Tibial nerve (tissue), 4 donors: ENCODE measurements at regions not wholly inside any gene's neighbourhood (a gene's known extent, or its start where the extent isn't known, plus 50 kb on each side); places are given as distances from the start of the nearest gene placed in this dataset.

Source experiments
- DNase-seq, 2 donors: peaks; one replicate each; pipeline ENCODE4 v3.0.0-alpha.2; 2019; ENCODE audit warnings: low spot score in 2 of 2
- H3K27ac ChIP-seq, 4 donors: fragments of 200-600 bp; sonication (generic) in 3 of 4; one replicate each; pipeline ENCODE4 v1.5.1; 2017 to 2019; ENCODE audit warnings: mild to moderate bottlenecking in 1 of 4
- H3K27me3 ChIP-seq, 2 donors: fragments of 200-600 bp; sonication (generic) in 1 of 2; one replicate each; pipeline versions ENCODE4 v1.5.1 to v1.6.0; 2017 to 2019
- H3K36me3 ChIP-seq, 3 donors: fragments of 200-600 bp; sonication (generic); one replicate each; pipeline ENCODE4 v1.5.1; 2018 to 2019
- H3K4me1 ChIP-seq, 4 donors: fragments of 200-600 bp; sonication (generic) in 3 of 4; one replicate each; pipeline ENCODE4 v1.5.1; 2017 to 2019
- H3K4me3 ChIP-seq, 4 donors: fragments of 200-600 bp; sonication (generic) in 3 of 4; one replicate each; pipeline ENCODE4 v1.5.1; 2017 to 2019; ENCODE audit warnings: mild to moderate bottlenecking in 1 of 4, moderate library complexity in 1 of 4
- H3K9me3 ChIP-seq, 4 donors: fragments of 200-600 bp; sonication (generic) in 3 of 4; one replicate each; pipeline ENCODE4 v1.5.1; 2017 to 2019
- EP300 ChIP-seq, 2 donors: sonication (generic); formaldehyde crosslinking; IDR thresholded peaks; one replicate each; pipeline ENCODE4 v1.6.1; 2017; ENCODE audit warnings: antibody characterized with exemption in 2 of 2, mild to moderate bottlenecking in 1 of 2
- POLR2A ChIP-seq, 2 donors: fragments of 450-650 bp; IDR thresholded peaks; one replicate each; pipeline ENCODE4 v1.6.1; 2017; ENCODE audit warnings: antibody characterized with exemption in 2 of 2, mild to moderate bottlenecking in 2 of 2, moderate library complexity in 2 of 2
- WGBS, 2 donors: methylation state at CpG; one replicate each; pipeline ENCODE4 v1.1.5; 2018; 5-methylcytosine and 5-hydroxymethylcytosine counted together
- TF ChIP-seq, protein P1 (sequence below), 5 experiments: fragments of 200-600 bp in 3 of 5; fragments of 450-650 bp in 2 of 5; sonication (generic) in 3 of 5; IDR thresholded peaks; one replicate each; pipeline ENCODE4 v1.5.1; 2016 to 2019; ENCODE audit warnings: antibody characterized with exemption in 5 of 5, mild to moderate bottlenecking in 3 of 5, moderate library complexity in 2 of 5

DNA sequence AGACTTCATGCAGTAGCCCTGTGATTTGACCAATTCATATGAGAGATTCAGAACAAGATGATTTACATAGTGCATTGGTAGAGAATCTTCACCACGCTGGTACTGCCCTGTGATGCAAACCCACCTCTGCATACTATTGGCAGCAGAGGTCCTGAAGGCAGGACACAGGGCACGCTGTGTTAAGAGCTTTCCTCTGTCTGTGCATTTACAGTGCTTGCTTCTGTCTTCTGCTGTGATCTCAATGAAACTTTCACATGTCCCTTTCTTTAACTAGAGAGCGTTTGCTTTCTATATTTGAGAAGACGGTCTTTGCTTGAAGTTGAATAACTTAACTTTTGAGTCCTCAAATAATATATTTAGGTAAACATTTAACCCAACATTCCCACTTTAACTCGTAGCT lies 219.0 kb upstream of the SPRY2 start:
- Histone ChIP-seq H3K27ac (no peak overlapping the region), H3K36me3 (no peaks in the 10 kb centered on the region), H3K4me3 (no peak overlapping the region), H3K9me3 (no peaks in the 10 kb centered on the region), H3K4me1 (peaks cover 0 to 23% (median 3%) of the 10 kb centered on the region in 4 donors), H3K27me3 (no peaks in the 10 kb centered on the region)
- no peak for TF ChIP-seq EP300 (IDR thresholded peaks at IDR 0.05)
- TF ChIP-seq POLR2A (IDR thresholded peaks at IDR 0.05), result no peak
- TF ChIP-seq, protein P1, sequence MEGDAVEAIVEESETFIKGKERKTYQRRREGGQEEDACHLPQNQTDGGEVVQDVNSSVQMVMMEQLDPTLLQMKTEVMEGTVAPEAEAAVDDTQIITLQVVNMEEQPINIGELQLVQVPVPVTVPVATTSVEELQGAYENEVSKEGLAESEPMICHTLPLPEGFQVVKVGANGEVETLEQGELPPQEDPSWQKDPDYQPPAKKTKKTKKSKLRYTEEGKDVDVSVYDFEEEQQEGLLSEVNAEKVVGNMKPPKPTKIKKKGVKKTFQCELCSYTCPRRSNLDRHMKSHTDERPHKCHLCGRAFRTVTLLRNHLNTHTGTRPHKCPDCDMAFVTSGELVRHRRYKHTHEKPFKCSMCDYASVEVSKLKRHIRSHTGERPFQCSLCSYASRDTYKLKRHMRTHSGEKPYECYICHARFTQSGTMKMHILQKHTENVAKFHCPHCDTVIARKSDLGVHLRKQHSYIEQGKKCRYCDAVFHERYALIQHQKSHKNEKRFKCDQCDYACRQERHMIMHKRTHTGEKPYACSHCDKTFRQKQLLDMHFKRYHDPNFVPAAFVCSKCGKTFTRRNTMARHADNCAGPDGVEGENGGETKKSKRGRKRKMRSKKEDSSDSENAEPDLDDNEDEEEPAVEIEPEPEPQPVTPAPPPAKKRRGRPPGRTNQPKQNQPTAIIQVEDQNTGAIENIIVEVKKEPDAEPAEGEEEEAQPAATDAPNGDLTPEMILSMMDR (IDR thresholded peaks at IDR 0.05), result no peak
- 57 to 71% methylated on average over 5 of the region's 5 CpGs for WGBS, 2 donors
- DNase-seq, result no peak

DNA sequence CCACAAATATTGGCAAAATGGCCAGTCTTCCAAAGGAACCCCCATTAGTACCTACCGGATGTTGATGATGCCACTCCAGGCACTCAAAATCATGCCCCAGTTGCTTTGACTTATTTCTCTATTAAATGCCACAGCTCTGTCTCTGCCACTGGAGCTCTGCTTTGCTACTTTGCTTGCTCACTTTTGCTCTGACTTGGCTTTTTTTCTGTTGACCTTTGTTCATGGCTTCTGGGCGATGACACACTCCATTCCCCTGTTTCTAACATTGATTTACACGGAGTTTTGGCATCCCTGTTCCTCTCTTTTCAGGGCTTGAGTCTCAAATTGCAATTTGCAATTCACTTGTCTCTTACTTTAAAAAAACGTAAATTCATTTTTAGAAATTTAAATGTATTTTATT lies 217.1 kb upstream of the SPRY2 start:
- Histone ChIP-seq H3K4me1 (peaks cover 0 to 21% (median 4%) of the 10 kb centered on the region in 4 donors), H3K4me3 (no peak overlapping the region), H3K9me3 (no peaks in the 10 kb centered on the region), H3K27me3 (no peaks in the 10 kb centered on the region), H3K27ac (no peak overlapping the region), H3K36me3 (no peaks in the 10 kb centered on the region)
- 64 to 72% methylated on average over 4 of the region's 4 CpGs for WGBS, 2 donors
- TF ChIP-seq, protein P1 (IDR thresholded peaks at IDR 0.05), result no peak
- no peak for DNase-seq

DNA sequence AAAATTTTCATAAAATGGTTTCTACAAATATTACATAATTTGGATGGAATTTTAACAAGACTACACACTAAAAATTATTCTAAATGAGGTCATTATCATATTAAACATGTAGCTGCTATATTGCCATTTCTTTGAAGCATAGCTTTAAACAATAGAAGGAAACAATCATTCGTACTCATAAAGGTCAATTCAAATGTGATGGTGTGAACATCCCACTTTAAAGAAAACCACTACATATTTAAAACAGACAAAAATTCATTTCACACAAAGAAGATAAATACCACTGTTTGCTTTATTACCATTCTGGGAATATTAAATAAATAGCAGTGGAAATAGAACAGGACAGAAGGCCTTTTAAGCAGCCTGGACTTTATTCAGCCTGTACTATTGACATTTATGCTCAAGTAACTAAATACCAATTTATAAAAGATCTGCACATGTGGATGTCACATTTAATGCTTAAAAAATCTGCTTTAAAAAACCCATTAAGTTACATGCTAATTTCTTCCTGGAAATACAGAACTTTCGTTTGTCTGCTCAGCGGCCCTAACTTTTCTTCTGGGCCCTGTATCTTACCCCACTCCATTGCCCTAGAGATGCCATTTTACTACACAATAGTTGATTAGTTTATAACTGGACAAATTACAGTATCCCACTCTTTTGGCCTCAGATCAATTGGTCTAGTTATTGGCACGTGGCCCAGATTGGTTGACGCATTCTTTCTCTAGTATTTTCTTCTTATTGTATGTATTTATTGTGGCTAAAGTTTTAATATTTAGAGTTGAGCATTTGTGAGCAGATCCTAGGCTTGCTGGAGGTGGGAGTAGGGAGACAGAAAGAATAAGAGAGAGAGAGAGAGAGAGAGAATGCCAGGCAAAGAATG lies 215.1 kb upstream of the SPRY2 start:
- peak overlapping the region in 2 of 4 donors; percentile 59 to 64 for H3K27ac ChIP-seq
- peaks cover 0 to 37% (median 4%) of the 10 kb centered on the region in 4 donors for H3K4me1 ChIP-seq
- no peaks in the 10 kb centered on the region for H3K9me3 ChIP-seq
- no peaks in the 10 kb centered on the region for H3K27me3 ChIP-seq
- TF ChIP-seq, protein P1 (IDR thresholded peaks at IDR 0.05), result no peak
- TF ChIP-seq EP300 (IDR thresholded peaks at IDR 0.05) (no peak), POLR2A (IDR thresholded peaks at IDR 0.05) (no peak)
- no peak for DNase-seq
- H3K4me3 ChIP-seq, result no peak overlapping the region
- WGBS, 2 donors, result 23 to 30% methylated on average over 5 of the region's 5 CpGs
- no peaks in the 10 kb centered on the region for H3K36me3 ChIP-seq

DNA sequence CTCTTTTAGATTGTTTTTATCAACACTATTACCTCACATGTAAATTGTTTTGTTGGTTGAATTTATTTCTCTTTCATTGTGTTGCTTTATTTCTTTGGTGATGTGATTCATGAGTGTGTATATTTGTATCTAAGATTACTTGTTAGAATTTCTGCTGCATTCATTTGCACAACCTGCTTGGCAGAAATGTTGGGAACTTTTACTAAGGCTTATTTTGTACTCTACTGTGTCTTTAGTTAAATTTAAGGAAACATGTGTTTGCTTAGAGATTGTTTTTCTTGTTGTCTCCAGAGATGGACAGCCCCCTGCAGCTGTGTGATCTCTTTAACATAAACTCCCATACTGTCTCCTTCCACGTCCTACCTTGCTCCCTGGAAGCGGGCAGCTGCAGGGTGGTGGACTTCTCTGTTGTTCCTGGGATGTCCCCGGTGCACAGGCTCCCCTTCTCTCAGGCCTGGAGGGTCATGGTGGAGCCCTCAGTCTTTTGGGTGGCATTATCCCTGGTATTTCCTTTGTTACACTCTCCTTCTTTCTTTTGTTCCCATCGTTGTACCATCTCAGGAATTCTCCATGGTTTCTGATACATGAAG lies 212.0 kb upstream of the SPRY2 start:
- Histone ChIP-seq H3K27ac (peak overlapping the region in 2 of 4 donors; percentile 43 to 52), H3K36me3 (no peaks in the 10 kb centered on the region), H3K27me3 (no peaks in the 10 kb centered on the region), H3K4me1 (peaks cover 0 to 51% (median 4%) of the 10 kb centered on the region in 4 donors), H3K9me3 (no peaks in the 10 kb centered on the region), H3K4me3 (no peak overlapping the region)
- DNase-seq, result no peak
- WGBS, 2 donors, result 30 to 34% methylated on average over 4 of the region's 4 CpGs
- TF ChIP-seq POLR2A (IDR thresholded peaks at IDR 0.05) (no peak), EP300 (IDR thresholded peaks at IDR 0.05) (no peak)
- TF ChIP-seq, protein P1 (IDR thresholded peaks at IDR 0.05), result no peak
